HepG2 (cell line): ENCODE measurements at regions not wholly inside any gene's neighbourhood (a gene's known extent, or its start where the extent isn't known, plus 50 kb on each side); places are given as distances from the start of the nearest gene placed in this dataset.
A peak's percentile ranks its signal among the peaks of the same experiment; 100 is the strongest.

ENCODE experiments used
- ETV6 ChIP-seq: sonication (generic); formaldehyde crosslinking; conservative IDR thresholded peaks from 2 replicates; pipeline ENCODE4 v1.4.0; 2020; ENCODE audit warnings: missing genetic modification reagents
- FUBP1 ChIP-seq: sonication (generic); formaldehyde crosslinking; IDR thresholded peaks from 2 replicates; pipeline ENCODE4 v1.5.1; 2020; ENCODE audit warnings: missing genetic modification reagents, mild to moderate bottlenecking, borderline replicate concordance
- HNRNPUL1 ChIP-seq: fragments of 200-400 bp; formaldehyde crosslinking; IDR thresholded peaks from 2 replicates; pipeline ENCODE4 v1.6.1; 2017; ENCODE audit warnings: low read depth, mild to moderate bottlenecking, low read length, moderate library complexity
- ISL2 ChIP-seq: sonication (generic); formaldehyde crosslinking; IDR thresholded peaks from 2 replicates; pipeline ENCODE4 v1.5.0; 2020; ENCODE audit warnings: missing genetic modification reagents
- MAF1 ChIP-seq: sonication (generic); formaldehyde crosslinking; IDR thresholded peaks from 2 replicates; pipeline ENCODE4 v1.5.0; 2020; ENCODE audit warnings: missing genetic modification reagents, borderline replicate concordance
- MED1 ChIP-seq: sonication (generic); formaldehyde crosslinking; IDR thresholded peaks from 2 replicates; pipeline ENCODE4 v1.4.0; 2020; ENCODE audit warnings: missing genetic modification reagents
- RARA ChIP-seq: IDR thresholded peaks from 2 replicates; pipeline ENCODE4 v1.6.1; 2016; ENCODE audit warnings: missing genetic modification reagents, missing compliant biosample characterization
- SIN3B ChIP-seq: fragments of 150-350 bp; IDR thresholded peaks from 2 replicates; pipeline ENCODE4 v1.6.1; 2014; ENCODE audit warnings: low read length
- SMARCE1 ChIP-seq: fragments of 450-650 bp; IDR thresholded peaks from 2 replicates; pipeline ENCODE4 v1.6.1; 2017; ENCODE audit warnings: borderline replicate concordance
- TEF ChIP-seq: sonication (generic); formaldehyde crosslinking; IDR thresholded peaks from 2 replicates; pipeline ENCODE4 v1.5.0; 2020; ENCODE audit warnings: missing genetic modification reagents
- ZBTB25 ChIP-seq: IDR thresholded peaks from 2 replicates; pipeline ENCODE4 v1.6.1; 2018; ENCODE audit warnings: missing genetic modification reagents
- ZBTB43 ChIP-seq: sonication (generic); formaldehyde crosslinking; conservative IDR thresholded peaks from 2 replicates; pipeline ENCODE4 v1.4.0; 2020; ENCODE audit warnings: missing genetic modification reagents
- ZFX ChIP-seq: sonication (generic); formaldehyde crosslinking; IDR thresholded peaks from 2 replicates; pipeline ENCODE4 v1.4.0; 2020; ENCODE audit warnings: mild to moderate bottlenecking, low read depth, missing genetic modification reagents, moderate library complexity
- ZNF12 ChIP-seq: sonication (generic); formaldehyde crosslinking; IDR thresholded peaks from 2 replicates; pipeline ENCODE4 v1.5.0; 2020; ENCODE audit warnings: missing genetic modification reagents
- ZNF124 ChIP-seq: sonication (generic); formaldehyde crosslinking; IDR thresholded peaks from 2 replicates; pipeline ENCODE4 v1.4.0; 2020; ENCODE audit warnings: missing genetic modification reagents
- ZNF350 ChIP-seq: sonication (generic); formaldehyde crosslinking; IDR thresholded peaks from 2 replicates; pipeline ENCODE4 v1.4.0; 2020; ENCODE audit warnings: mild to moderate bottlenecking, low read depth, missing genetic modification reagents, borderline replicate concordance
- ZNF552 ChIP-seq: sonication (generic); formaldehyde crosslinking; IDR thresholded peaks from 2 replicates; pipeline ENCODE4 v1.9.0; 2022; ENCODE audit warnings: missing genetic modification reagents, mild to moderate bottlenecking, borderline replicate concordance
- ZNF609 ChIP-seq: sonication (generic); formaldehyde crosslinking; IDR thresholded peaks from 2 replicates; pipeline ENCODE4 v1.4.0; 2020; ENCODE audit warnings: mild to moderate bottlenecking, missing genetic modification reagents, borderline replicate concordance
- ZNF775 ChIP-seq: sonication (generic); formaldehyde crosslinking; IDR thresholded peaks from 2 replicates; pipeline ENCODE4 v1.4.0; 2020; ENCODE audit warnings: missing genetic modification reagents, mild to moderate bottlenecking, moderate library complexity, borderline replicate concordance
- ZSCAN29 ChIP-seq: sonication (generic); formaldehyde crosslinking; conservative IDR thresholded peaks from 2 replicates; pipeline ENCODE4 v1.4.0; 2020; ENCODE audit warnings: mild to moderate bottlenecking, missing genetic modification reagents

GRCh38 chr11:27201454-27202302 is 161.1 kb downstream of the BBOX1 start (continued):
- TF ChIP-seq MAF1 (no peak), SIN3B (no peak), ZNF775 (CRISPR knock-in tag) (no peak), ZSCAN29 (CRISPR knock-in tag) (peak; percentile 87), HNRNPUL1 (no peak), FUBP1 (no peak), ETV6 (CRISPR knock-in tag) (no peak), ZFX (CRISPR knock-in tag) (no peak), ZBTB43 (no peak), TEF (no peak), ZNF609 (CRISPR knock-in tag) (peak; percentile 51; the same call in 1 of the 2 replicates), ZBTB25 (CRISPR knock-in tag) (0 out of 2 replicates have a peak, but pooled peaks have one; percentile 19), MED1 (peak; percentile 46), ZNF350 (CRISPR knock-in tag) (no peak; the same call in 1 of the 2 replicates), RARA (CRISPR knock-in tag) (no peak; the same call in 1 of the 2 replicates), ZNF552 (no peak), ZNF12 (CRISPR knock-in tag) (0 out of 2 replicates have a peak, but pooled peaks have one; percentile 50), SMARCE1 (no peak), ZNF124 (CRISPR knock-in tag) (no peak), ISL2 (CRISPR knock-in tag) (peak; percentile 89)
